H1 (cell line): ENCODE measurements at regions not wholly inside any gene's neighbourhood (a gene's known extent, or its start where the extent isn't known, plus 50 kb on each side); places are given as distances from the start of the nearest gene placed in this dataset.

Source experiments
- CTCF ChIA-PET: fragments of 300-600 bp; sonication (Branson Sonifier 250); formaldehyde crosslinking; loops from one replicate; lab custom pipeline; 2021; ENCODE audit not compliant: partially characterized antibody; lab: Charles Lee
- POLR2A ChIA-PET: fragments of 300-600 bp; sonication (Branson Sonifier 250); formaldehyde crosslinking; loops from one replicate; lab custom pipeline; 2021; ENCODE audit warnings: inconsistent platforms; ENCODE audit not compliant: partially characterized antibody; lab: Charles Lee
- DNase-seq, 2 experiments: peaks; one replicate each; pipeline versions ENCODE4 v3.0.0 to v3.0.0-alpha.2; 2010 to 2022; ENCODE audit warnings: low spot score in 2 of 2, low read depth in 1 of 2, mixed read lengths in 1 of 2
- FAIRE-seq: peaks from 2 replicates; lab custom pipeline; 2011; peaks lifted over from hg19 to GRCh38; lab: Jason Lieb, UNC
- H2AFZ ChIP-seq: 2 replicates; pipeline ENCODE4 v1.8.1; 2012; ENCODE audit warnings: low read length, inconsistent platforms
- H2AK5ac ChIP-seq: 2 replicates; pipeline ENCODE4 v1.6.1; 2013; ENCODE audit warnings: low read depth, low read length
- H2BK120ac ChIP-seq: replicated peaks from 2 replicates; pipeline ENCODE3; 2013; ENCODE audit warnings: low read depth, low read length, inconsistent platforms
- H2BK12ac ChIP-seq: 2 replicates; pipeline ENCODE4 v1.6.1; 2013; ENCODE audit warnings: low read depth, low read length
- H2BK15ac ChIP-seq: 2 replicates; pipeline ENCODE4 v1.6.1; 2013; ENCODE audit warnings: low read length
- H2BK20ac ChIP-seq: 2 replicates; pipeline ENCODE4 v1.6.1; 2013; ENCODE audit warnings: low read length
- H2BK5ac ChIP-seq: 2 replicates; pipeline ENCODE4 v1.6.1; 2013; ENCODE audit warnings: low read depth, low read length
- H3K14ac ChIP-seq: 2 replicates; pipeline ENCODE4 v1.6.1; 2013; ENCODE audit warnings: inconsistent platforms; ENCODE audit not compliant: insufficient read length
- H3K18ac ChIP-seq: 2 replicates; pipeline ENCODE4 v1.6.1; 2013; ENCODE audit warnings: low read length; ENCODE audit errors: extremely low read depth
- H3K23ac ChIP-seq: 2 replicates; pipeline ENCODE4 v1.6.1; 2013; ENCODE audit warnings: inconsistent platforms; ENCODE audit not compliant: insufficient read length
- H3K23me2 ChIP-seq: 2 replicates; pipeline ENCODE4 v1.6.1; 2013; ENCODE audit warnings: low read depth, low read length
- H3K27ac ChIP-seq: 2 replicates; pipeline ENCODE4 v1.6.1; 2011; ENCODE audit warnings: low read depth, low read length, inconsistent platforms
- H3K27me3 ChIP-seq, 4 experiments: replicated peaks in 1 of 4; 1 replicate in 1 of 4; 2 replicates in 3 of 4; pipeline versions ENCODE4 v1.6.1 to v1.8.1; 2011 to 2013; ENCODE audit warnings: low read length in 3 of 4, mild to moderate bottlenecking in 3 of 4, inconsistent platforms in 2 of 4, mixed read lengths in 2 of 4, moderate library complexity in 1 of 4; ENCODE audit not compliant: control insufficient read depth in 3 of 4, insufficient read depth in 3 of 4; ENCODE audit errors: extremely low read depth in 1 of 4
- H3K36me3 ChIP-seq, 4 experiments: 2 replicates each; pipeline versions ENCODE4 v1.6.1 to v1.8.1; 2011 to 2013; ENCODE audit warnings: mild to moderate bottlenecking in 4 of 4, low read length in 3 of 4, moderate library complexity in 2 of 4, control low read depth in 1 of 4, inconsistent platforms in 1 of 4; ENCODE audit not compliant: insufficient read depth in 4 of 4, control insufficient read depth in 2 of 4
- H3K4ac ChIP-seq: replicated peaks from 2 replicates; pipeline ENCODE3; 2013; ENCODE audit warnings: low read length, low read depth, mixed read lengths, inconsistent platforms; ENCODE audit not compliant: insufficient read length
- H3K4me1 ChIP-seq, 4 experiments: replicated peaks in 1 of 4; 1 replicate in 1 of 4; 2 replicates in 3 of 4; pipeline versions ENCODE4 v1.6.1 to v1.8.1; 2011 to 2013; ENCODE audit warnings: low read length in 3 of 4, inconsistent platforms in 2 of 4, mixed read lengths in 1 of 4; ENCODE audit not compliant: insufficient read depth in 4 of 4, control insufficient read depth in 3 of 4
- H3K4me2 ChIP-seq, 2 experiments: 2 replicates each; pipeline versions ENCODE4 v1.6.1 to v1.8.1; 2011 to 2013; ENCODE audit warnings: low read depth in 2 of 2, low read length in 2 of 2, control low read depth in 1 of 2, inconsistent platforms in 1 of 2, mild to moderate bottlenecking in 1 of 2; ENCODE audit not compliant: insufficient read depth in 1 of 2
- H3K4me3 ChIP-seq, 4 experiments: fragments of 200-600, 300-600 bp in 1 of 4; sonication (generic), shearing (Covaris generic), sonication (Bioruptor Twin) in 1 of 4; 2 replicates each; pipeline versions ENCODE4 v1.5.1 to v1.8.1; 2011 to 2016; ENCODE audit warnings: low read length in 4 of 4, low read depth in 3 of 4, control low read depth in 2 of 4, inconsistent platforms in 2 of 4, mild to moderate bottlenecking in 2 of 4, mixed read lengths in 1 of 4, moderate library complexity in 1 of 4; ENCODE audit not compliant: insufficient read depth in 2 of 4; ENCODE audit errors: extremely low read depth in 1 of 4
- H3K56ac ChIP-seq: replicated peaks from 2 replicates; pipeline ENCODE3; 2013; ENCODE audit warnings: low read depth, mild to moderate bottlenecking, mixed read lengths, low read length, inconsistent platforms; ENCODE audit not compliant: insufficient read length
- H3K79me1 ChIP-seq: 2 replicates; pipeline ENCODE4 v1.6.1; 2013; ENCODE audit warnings: low read depth, low read length, control low read depth
- H3K79me2 ChIP-seq, 2 experiments: 2 replicates each; pipeline versions ENCODE4 v1.6.1 to v1.8.1; 2012 to 2013; ENCODE audit warnings: low read length in 2 of 2, mild to moderate bottlenecking in 2 of 2, inconsistent platforms in 1 of 2; ENCODE audit not compliant: insufficient read depth in 2 of 2, control insufficient read depth in 1 of 2
- H3K9ac ChIP-seq, 4 experiments: replicated peaks in 1 of 4; 1 replicate in 1 of 4; 2 replicates in 3 of 4; pipeline versions ENCODE4 v1.6.1 to v1.8.1; 2011 to 2013; ENCODE audit warnings: low read depth in 3 of 4, low read length in 3 of 4, control low read depth in 2 of 4, mild to moderate bottlenecking in 2 of 4, moderate library complexity in 2 of 4, inconsistent platforms in 1 of 4; ENCODE audit errors: extremely low read depth in 1 of 4
- H3K9me3 ChIP-seq, 2 experiments: 2 replicates each; pipeline versions ENCODE4 v1.6.1 to v1.8.1; 2012 to 2013; ENCODE audit warnings: mild to moderate bottlenecking in 2 of 2, moderate library complexity in 2 of 2, control low read depth in 1 of 2, inconsistent platforms in 1 of 2, low read depth in 1 of 2, low read length in 1 of 2, mixed read lengths in 1 of 2; ENCODE audit not compliant: insufficient read depth in 2 of 2
- H4K20me1 ChIP-seq, 2 experiments: replicated peaks in 1 of 2; 2 replicates each; pipeline versions ENCODE3 to v1.8.1; 2011 to 2013; ENCODE audit warnings: inconsistent platforms in 2 of 2, low read length in 2 of 2, mild to moderate bottlenecking in 1 of 2; ENCODE audit not compliant: insufficient read depth in 2 of 2, control insufficient read depth in 1 of 2
- H4K5ac ChIP-seq: 2 replicates; pipeline ENCODE4 v1.6.1; 2013; ENCODE audit warnings: low read length, low read depth, mixed read lengths, inconsistent platforms; ENCODE audit not compliant: insufficient read length
- H4K8ac ChIP-seq: 2 replicates; pipeline ENCODE4 v1.8.0; 2013; ENCODE audit warnings: mild to moderate bottlenecking, moderate library complexity, low read length, inconsistent platforms; ENCODE audit not compliant: insufficient read depth; ENCODE audit errors: extremely low read depth
- H4K91ac ChIP-seq: replicated peaks from 2 replicates; pipeline ENCODE3; 2013; ENCODE audit warnings: low read length, mixed read lengths, inconsistent platforms; ENCODE audit not compliant: insufficient read length
- BRCA1 ChIP-seq: IDR thresholded peaks from 2 replicates; pipeline ENCODE4 v1.6.1; 2012; ENCODE audit warnings: low read depth, low read length, improper control_type of control experiment
- CHD2 ChIP-seq: IDR thresholded peaks from 2 replicates; pipeline ENCODE4 v1.6.1; 2012; ENCODE audit warnings: low read length, improper control_type of control experiment
- CREB1 ChIP-seq: IDR thresholded peaks from 2 replicates; pipeline ENCODE4 v1.6.1; 2012; ENCODE audit warnings: inconsistent platforms
- CTBP2 ChIP-seq: IDR thresholded peaks from 2 replicates; pipeline ENCODE4 v1.7.0; 2011; ENCODE audit warnings: borderline replicate concordance, mild to moderate bottlenecking, moderate library complexity, mixed read lengths, low read length; ENCODE audit not compliant: insufficient read depth, insufficient read length
- EP300 ChIP-seq, 2 experiments: IDR thresholded peaks; 1 replicate in 1 of 2; 2 replicates in 1 of 2; pipeline ENCODE4 v1.6.1; 2011 to 2012; ENCODE audit warnings: low read depth in 2 of 2, low read length in 2 of 2, mild to moderate bottlenecking in 2 of 2, borderline replicate concordance in 1 of 2, inconsistent platforms in 1 of 2, moderate library complexity in 1 of 2
- HDAC2 ChIP-seq, 2 experiments: fragments of 300-600 bp in 1 of 2; sonication (generic) in 1 of 2; IDR thresholded peaks; 2 replicates each; pipeline ENCODE4 v1.6.1; 2011 to 2012; ENCODE audit warnings: low read depth in 2 of 2, low read length in 2 of 2, mild to moderate bottlenecking in 2 of 2, moderate library complexity in 2 of 2, borderline replicate concordance in 1 of 2, inconsistent platforms in 1 of 2
- KDM1A ChIP-seq: fragments of 200-600, 300-600 bp; sonication (generic); IDR thresholded peaks from 2 replicates; pipeline ENCODE4 v1.7.1; 2016; ENCODE audit warnings: mild to moderate bottlenecking, low read length, borderline replicate concordance
- PHF8 ChIP-seq: fragments of 200-600 bp; sonication (generic); conservative IDR thresholded peaks from 2 replicates; pipeline ENCODE4 v1.7.1; 2012; ENCODE audit warnings: low read depth, mild to moderate bottlenecking, inconsistent platforms, low read length, moderate library complexity
- POU5F1 ChIP-seq: IDR thresholded peaks from 2 replicates; pipeline ENCODE4 v1.6.1; 2011; ENCODE audit warnings: low read depth, mild to moderate bottlenecking, low read length, moderate library complexity
- RBBP5 ChIP-seq: IDR thresholded peaks from 2 replicates; pipeline ENCODE4 v1.7.1; 2012; ENCODE audit warnings: low read depth, mild to moderate bottlenecking, inconsistent platforms, low read length, moderate library complexity, borderline replicate concordance
- RXRA ChIP-seq: IDR thresholded peaks from 2 replicates; pipeline ENCODE4 v1.6.1; 2011; ENCODE audit warnings: low read depth, mild to moderate bottlenecking, low read length, moderate library complexity; ENCODE audit not compliant: insufficient read depth
- SP1 ChIP-seq: IDR thresholded peaks from 2 replicates; pipeline ENCODE4 v1.6.1; 2011; ENCODE audit warnings: low read depth, low read length
- TBP ChIP-seq: IDR thresholded peaks from 2 replicates; pipeline ENCODE4 v1.6.1; 2011; ENCODE audit warnings: low read depth, low read length, improper control_type of control experiment
- TCF12 ChIP-seq: IDR thresholded peaks from 2 replicates; pipeline ENCODE4 v1.6.1; 2011; ENCODE audit warnings: low read depth, mild to moderate bottlenecking, low read length
- TF ChIP-seq, protein P1 (sequence below): IDR thresholded peaks from 2 replicates; pipeline ENCODE4 v1.6.1; 2011; ENCODE audit warnings: low read length, improper control_type of control experiment

GRCh38 chr7:54859066-54859465, 100.1 kb upstream of the SEC61G start:
- no peaks in the 10 kb centered on the region for H3K36me3 ChIP-seq
- H4K8ac ChIP-seq, result no peak overlapping the region
- peaks cover 0 to 4% (median 3%) of the 10 kb centered on the region in 4 experiments; a peak in 4 of 7 replicates for H3K4me1 ChIP-seq
- no peak overlapping the region for H2AK5ac ChIP-seq
- no peak overlapping the region for H4K91ac ChIP-seq
- H3K27ac ChIP-seq, result no peak overlapping the region
- H3K4me2 ChIP-seq, result no peak overlapping the region
- FAIRE-seq (no peak), DNase-seq (no peak)
- ChIA-PET POLR2A (no interaction called here), CTCF (interaction anchor here (0.7 kb wide), 1 partner anchor 71 kb away, joined by 3 read pairs; no protein-coding TSS in a partner anchor)
- H3K79me2 ChIP-seq, result no peaks in the 10 kb centered on the region
- H3K18ac ChIP-seq, result no peak overlapping the region
- H2BK120ac ChIP-seq, result no peak overlapping the region
- no peak overlapping the region for H3K23ac ChIP-seq
- no peak overlapping the region for H3K14ac ChIP-seq
- H3K9me3 ChIP-seq, result no peaks in the 10 kb centered on the region
- no peaks in the 10 kb centered on the region for H3K23me2 ChIP-seq
- H2BK12ac ChIP-seq, result no peak overlapping the region
- H2BK20ac ChIP-seq, result no peak overlapping the region
- H4K5ac ChIP-seq, result no peak overlapping the region
- H4K20me1 ChIP-seq, result no peaks in the 10 kb centered on the region
- no peak overlapping the region for H2AFZ ChIP-seq
- no peak overlapping the region for H2BK15ac ChIP-seq
- no peaks in the 10 kb centered on the region for H3K79me1 ChIP-seq
- H3K27me3 ChIP-seq, result no peaks in the 10 kb centered on the region
- no peak overlapping the region for H3K56ac ChIP-seq
- no peak overlapping the region for H3K9ac ChIP-seq
- no peak overlapping the region for H3K4me3 ChIP-seq
- no peak overlapping the region for H3K4ac ChIP-seq
- H2BK5ac ChIP-seq, result no peak overlapping the region
- TF ChIP-seq SP1 (no peak), RBBP5 (no peak), TCF12 (no peak), HDAC2 (IDR thresholded peaks at IDR 0.05; ENCODE audit: borderline replicate concordance in 1 of 2, low read depth in 2 of 2, low read length in 2 of 2) (no peak), CTBP2 (no peak), PHF8 (no peak), RXRA (no peak), KDM1A (no peak), BRCA1 (no peak), POU5F1 (no peak), EP300 (IDR thresholded peaks at IDR 0.05; ENCODE audit: borderline replicate concordance in 1 of 2, low read depth in 2 of 2, low read length in 2 of 2) (no peak), CHD2 (no peak), TBP (no peak), CREB1 (no peak)
- TF ChIP-seq, protein P1, sequence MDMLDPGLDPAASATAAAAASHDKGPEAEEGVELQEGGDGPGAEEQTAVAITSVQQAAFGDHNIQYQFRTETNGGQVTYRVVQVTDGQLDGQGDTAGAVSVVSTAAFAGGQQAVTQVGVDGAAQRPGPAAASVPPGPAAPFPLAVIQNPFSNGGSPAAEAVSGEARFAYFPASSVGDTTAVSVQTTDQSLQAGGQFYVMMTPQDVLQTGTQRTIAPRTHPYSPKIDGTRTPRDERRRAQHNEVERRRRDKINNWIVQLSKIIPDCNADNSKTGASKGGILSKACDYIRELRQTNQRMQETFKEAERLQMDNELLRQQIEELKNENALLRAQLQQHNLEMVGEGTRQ, result no peak
